Loucy (cell line): ENCODE measurements at regions not wholly inside any gene's neighbourhood (a gene's known extent, or its start where the extent isn't known, plus 50 kb on each side); places are given as distances from the start of the nearest gene placed in this dataset.

Experiments used
- H2AFZ ChIP-seq: fragments of 200-600 bp; sonication (generic); 2 replicates; pipeline ENCODE4 v1.6.0; 2016; ENCODE audit warnings: antibody characterized with exemption, mild to moderate bottlenecking, low read length, moderate library complexity
- H3F3A ChIP-seq: fragments of 200-600 bp; 2 replicates; pipeline ENCODE4 v1.6.0; 2016; ENCODE audit warnings: antibody characterized with exemption, low read depth, mild to moderate bottlenecking
- H3K27me3 ChIP-seq: fragments of 200-600 bp; sonication (generic); 2 replicates; pipeline ENCODE4 v1.6.1; 2014; ENCODE audit warnings: low read length, mild to moderate bottlenecking; ENCODE audit not compliant: insufficient read depth, poor library complexity, severe bottlenecking
- H3K36me3 ChIP-seq: fragments of 200-600 bp; sonication (generic); 2 replicates; pipeline ENCODE4 v1.6.1; 2016; ENCODE audit warnings: low read length; ENCODE audit not compliant: insufficient read depth
- H3K4me1 ChIP-seq: fragments of 200-600 bp; sonication (generic); 2 replicates; pipeline ENCODE4 v1.5.1; 2014; ENCODE audit warnings: low read length, mild to moderate bottlenecking; ENCODE audit not compliant: insufficient read depth, poor library complexity, severe bottlenecking
- H3K4me2 ChIP-seq: fragments of 200-600 bp; sonication (generic); 2 replicates; pipeline ENCODE4 v1.6.0; 2014; ENCODE audit warnings: antibody characterized with exemption, low read length, low read depth, mild to moderate bottlenecking; ENCODE audit not compliant: poor library complexity, severe bottlenecking
- H3K4me3 ChIP-seq: fragments of 200-600 bp; sonication (generic); 2 replicates; pipeline ENCODE4 v1.5.1; 2014; ENCODE audit warnings: low read length, mild to moderate bottlenecking, mixed read lengths; ENCODE audit not compliant: poor library complexity, severe bottlenecking
- H3K79me2 ChIP-seq: fragments of 200-600 bp; sonication (generic); 2 replicates; pipeline ENCODE4 v1.6.1; 2014; ENCODE audit warnings: low read length; ENCODE audit not compliant: insufficient read depth
- H3K9ac ChIP-seq: fragments of 200-600 bp; sonication (generic); 2 replicates; pipeline ENCODE4 v1.6.0; 2014; ENCODE audit warnings: mild to moderate bottlenecking, low read depth, low read length, moderate library complexity; ENCODE audit not compliant: poor library complexity, severe bottlenecking
- H3K9me2 ChIP-seq: fragments of 200-600 bp; sonication (generic); replicated peaks from 2 replicates; pipeline ENCODE4 v1.6.1; 2016; ENCODE audit warnings: low read depth, low read length, mixed read lengths
- H3K9me3 ChIP-seq: fragments of 200-600 bp; sonication (generic); 2 replicates; pipeline ENCODE4 v1.6.1; 2014; ENCODE audit warnings: mild to moderate bottlenecking, antibody characterized with exemption, low read length, low read depth; ENCODE audit not compliant: insufficient read depth
- H4K20me1 ChIP-seq: fragments of 200-600 bp; sonication (generic); 2 replicates; pipeline ENCODE4 v1.6.0; 2014; ENCODE audit warnings: antibody characterized with exemption, low read length, mild to moderate bottlenecking; ENCODE audit not compliant: insufficient read depth, poor library complexity, severe bottlenecking
- EZH2phosphoT487 ChIP-seq: fragments of 200-600 bp; IDR thresholded peaks from 2 replicates; pipeline ENCODE4 v1.6.1; 2018; ENCODE audit warnings: antibody characterized with exemption, mild to moderate bottlenecking, moderate library complexity, borderline replicate concordance
- TF ChIP-seq, protein P1 (sequence below): fragments of 200-600 bp; sonication (generic); conservative IDR thresholded peaks from 2 replicates; pipeline ENCODE4 v1.5.1; 2014; ENCODE audit warnings: mild to moderate bottlenecking, antibody characterized with exemption, low read length

DNA sequence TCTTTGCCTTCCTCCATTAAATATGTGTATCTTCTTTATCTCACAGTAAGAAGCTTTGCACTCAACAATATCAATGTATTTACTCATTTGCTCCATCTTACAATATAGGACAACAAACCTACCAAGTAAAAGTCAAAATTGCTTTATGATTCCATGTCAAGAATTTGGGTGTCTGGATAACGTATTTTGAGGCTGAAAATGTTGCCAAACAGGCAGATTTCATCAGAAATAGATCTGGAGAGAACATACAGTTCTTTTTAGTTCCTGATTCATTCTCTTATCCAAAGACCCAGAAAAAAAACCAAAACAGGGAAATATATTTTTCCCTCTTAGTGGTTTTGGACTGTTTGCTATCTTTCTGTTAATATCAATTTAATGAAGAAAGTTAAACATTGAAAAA lies 621.1 kb downstream of the STK39 start:
- Histone ChIP-seq H3K4me1 (no peaks in the 10 kb centered on the region), H3K36me3 (no peaks in the 10 kb centered on the region), H4K20me1 (no peaks in the 10 kb centered on the region), H3K79me2 (no peaks in the 10 kb centered on the region), H3K9ac (no peak overlapping the region), H3K4me3 (no peak overlapping the region), H2AFZ (no peak overlapping the region), H3K27me3 (no peaks in the 10 kb centered on the region), H3K9me3 (no peaks in the 10 kb centered on the region), H3F3A (no peaks in the 10 kb centered on the region), H3K4me2 (no peak overlapping the region), H3K9me2 (no peaks in the 10 kb centered on the region)
- TF ChIP-seq, protein P1, sequence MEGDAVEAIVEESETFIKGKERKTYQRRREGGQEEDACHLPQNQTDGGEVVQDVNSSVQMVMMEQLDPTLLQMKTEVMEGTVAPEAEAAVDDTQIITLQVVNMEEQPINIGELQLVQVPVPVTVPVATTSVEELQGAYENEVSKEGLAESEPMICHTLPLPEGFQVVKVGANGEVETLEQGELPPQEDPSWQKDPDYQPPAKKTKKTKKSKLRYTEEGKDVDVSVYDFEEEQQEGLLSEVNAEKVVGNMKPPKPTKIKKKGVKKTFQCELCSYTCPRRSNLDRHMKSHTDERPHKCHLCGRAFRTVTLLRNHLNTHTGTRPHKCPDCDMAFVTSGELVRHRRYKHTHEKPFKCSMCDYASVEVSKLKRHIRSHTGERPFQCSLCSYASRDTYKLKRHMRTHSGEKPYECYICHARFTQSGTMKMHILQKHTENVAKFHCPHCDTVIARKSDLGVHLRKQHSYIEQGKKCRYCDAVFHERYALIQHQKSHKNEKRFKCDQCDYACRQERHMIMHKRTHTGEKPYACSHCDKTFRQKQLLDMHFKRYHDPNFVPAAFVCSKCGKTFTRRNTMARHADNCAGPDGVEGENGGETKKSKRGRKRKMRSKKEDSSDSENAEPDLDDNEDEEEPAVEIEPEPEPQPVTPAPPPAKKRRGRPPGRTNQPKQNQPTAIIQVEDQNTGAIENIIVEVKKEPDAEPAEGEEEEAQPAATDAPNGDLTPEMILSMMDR: no peak
- TF ChIP-seq EZH2phosphoT487: no peak

DNA sequence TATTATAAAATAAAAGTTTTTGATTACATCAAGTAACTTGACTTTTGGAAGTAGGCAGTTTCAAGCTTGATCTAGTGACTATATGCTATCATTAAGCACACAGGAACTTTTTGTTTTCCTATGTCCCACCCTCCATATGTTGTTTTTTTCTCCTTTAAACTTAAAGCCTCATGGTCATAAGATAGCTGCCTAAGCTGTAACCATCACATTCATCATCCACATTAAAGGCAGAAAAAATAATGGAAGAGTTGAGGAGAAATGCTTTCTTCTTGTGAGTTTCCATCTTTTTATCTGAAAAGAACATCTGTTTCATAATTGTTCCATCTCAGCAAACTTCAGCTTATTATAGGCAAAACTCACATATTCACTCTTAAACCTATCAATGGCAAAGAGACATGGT lies 630.4 kb downstream of the STK39 start:
- no peaks in the 10 kb centered on the region for H3K79me2 ChIP-seq

DNA sequence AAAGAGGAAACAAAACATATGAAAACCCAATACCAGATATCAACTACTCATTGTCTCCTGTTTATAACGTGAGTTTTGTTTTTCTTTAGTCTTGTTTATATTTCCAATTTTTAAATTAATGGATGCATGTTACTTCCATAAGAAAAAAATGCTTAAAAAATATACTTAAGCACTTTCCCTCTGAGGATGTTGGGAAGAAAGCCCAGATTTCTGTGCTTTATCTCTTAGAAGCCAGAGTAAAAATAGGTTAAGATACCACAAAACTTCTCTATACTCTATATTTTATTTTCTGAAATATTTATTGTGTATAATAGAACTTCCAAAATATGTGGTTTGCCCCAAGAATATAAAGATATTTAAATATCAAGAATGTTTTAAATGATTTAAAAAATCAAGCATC lies 633.9 kb downstream of the STK39 start:
- Histone ChIP-seq H3K79me2 (no peaks in the 10 kb centered on the region), H3K4me2 (no peak overlapping the region), H3K27me3 (no peaks in the 10 kb centered on the region), H3K9me2 (no peaks in the 10 kb centered on the region), H3K9ac (no peak overlapping the region), H3K9me3 (no peaks in the 10 kb centered on the region), H4K20me1 (no peaks in the 10 kb centered on the region), H3F3A (no peaks in the 10 kb centered on the region), H3K4me3 (no peak overlapping the region), H3K36me3 (no peaks in the 10 kb centered on the region), H2AFZ (no peak overlapping the region), H3K4me1 (no peaks in the 10 kb centered on the region)
- TF ChIP-seq, protein P1: no peak
- TF ChIP-seq EZH2phosphoT487: no peak

More for the DNA sequence above, 630.4 kb downstream of the STK39 start:
- no peaks in the 10 kb centered on the region for H3K27me3 ChIP-seq
- H3K36me3 ChIP-seq: no peaks in the 10 kb centered on the region
- no peaks in the 10 kb centered on the region for H3K9me2 ChIP-seq
- H3K9me3 ChIP-seq: no peaks in the 10 kb centered on the region
- H2AFZ ChIP-seq: no peak overlapping the region
- H4K20me1 ChIP-seq: no peaks in the 10 kb centered on the region
- no peaks in the 10 kb centered on the region for H3K4me1 ChIP-seq
- no peaks in the 10 kb centered on the region for H3F3A ChIP-seq
- H3K4me3 ChIP-seq: no peak overlapping the region
- H3K9ac ChIP-seq: no peak overlapping the region
- no peak for TF ChIP-seq EZH2phosphoT487
- TF ChIP-seq, protein P1: no peak
- no peak overlapping the region for H3K4me2 ChIP-seq
